ENCODE measurements at regions not wholly inside any gene's neighbourhood (a gene's known extent, or its start where the extent isn't known, plus 50 kb on each side); places are given as distances from the start of the nearest gene placed in this dataset.
"Not testable (repeated sequence)": the region's sequence is repeated elsewhere in the genome, so short reads cannot be mapped to it uniquely, and the experiment has no call there.

DNA sequence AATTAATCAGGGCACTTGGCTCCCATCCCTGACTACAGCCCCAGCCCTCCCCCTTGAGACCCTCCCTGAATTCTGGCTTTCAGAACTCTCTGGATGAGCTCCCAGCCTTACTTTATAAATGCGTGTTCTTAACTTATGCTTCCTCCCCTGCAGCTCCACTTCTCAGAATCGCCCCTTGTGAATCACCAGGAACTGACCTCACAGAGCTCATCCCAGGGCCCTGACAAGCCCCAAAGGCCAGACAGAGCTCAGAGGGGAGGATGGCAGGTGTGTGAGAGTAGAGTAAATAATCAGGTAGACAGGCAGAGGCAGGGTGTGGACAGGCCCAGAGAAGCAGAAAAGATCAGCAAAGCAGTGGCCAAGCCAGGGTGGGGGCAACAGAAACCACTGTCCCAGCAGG lies 68.2 kb upstream of the FOXN3 start:
- DNase-seq, result no peak

DNA sequence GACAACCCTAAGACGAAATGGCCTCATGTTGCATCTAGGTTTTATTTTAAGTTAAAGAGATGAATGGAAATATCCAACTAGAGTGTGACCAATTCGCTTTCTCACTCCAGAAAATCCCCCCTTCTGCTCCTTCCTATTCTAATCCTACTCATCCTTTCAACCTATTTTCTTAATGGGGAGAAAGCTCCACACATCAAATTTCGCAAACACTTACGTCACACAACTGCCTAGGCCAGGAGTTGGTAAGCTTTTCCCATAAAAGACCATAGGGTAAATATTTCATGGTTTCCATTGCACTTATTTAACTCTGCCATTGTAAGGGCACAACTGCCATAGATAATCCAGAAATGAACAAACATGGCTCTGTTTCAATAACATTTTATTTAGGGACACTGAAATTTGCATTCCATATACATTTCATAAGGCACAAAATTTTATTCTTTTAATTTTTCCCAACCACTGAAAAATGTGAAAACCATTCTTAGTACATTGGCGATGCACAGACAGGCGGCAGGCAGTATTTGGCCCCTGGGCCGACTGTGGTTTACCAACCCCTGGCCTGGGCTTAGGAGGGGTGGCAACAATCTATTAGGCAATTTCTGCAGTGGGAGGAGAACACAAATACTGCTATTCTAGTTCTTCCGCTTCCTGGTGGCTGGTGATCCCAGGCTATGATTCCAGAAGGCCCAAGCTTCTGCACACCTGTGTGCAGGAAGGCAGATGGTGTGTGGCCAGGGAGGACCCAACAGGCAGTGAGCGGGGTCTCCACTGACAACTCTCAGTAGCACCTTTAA lies 67.2 kb upstream of the FOXN3 start:
- no peak for DNase-seq

DNA sequence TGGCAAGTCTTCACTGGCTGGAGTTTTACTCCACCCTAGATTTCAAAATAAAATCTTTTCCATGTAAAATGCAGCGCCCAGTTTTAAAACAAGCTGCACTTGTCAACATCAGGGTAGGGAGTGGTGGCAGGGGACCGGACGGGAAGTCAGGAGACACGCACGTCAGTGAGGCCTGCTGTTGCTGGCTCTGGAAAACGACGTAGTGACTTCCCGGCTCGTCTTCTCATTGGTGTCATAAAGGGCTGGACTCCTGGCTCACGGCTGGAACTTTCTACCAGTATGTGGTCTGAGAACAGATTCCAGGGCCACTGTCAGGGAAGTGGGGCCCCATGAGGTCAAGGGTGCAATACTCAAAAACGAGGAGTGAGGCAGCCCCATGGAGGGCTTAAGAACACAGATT lies 64.2 kb upstream of the FOXN3 start:
- DNase-seq, result no peak

DNA sequence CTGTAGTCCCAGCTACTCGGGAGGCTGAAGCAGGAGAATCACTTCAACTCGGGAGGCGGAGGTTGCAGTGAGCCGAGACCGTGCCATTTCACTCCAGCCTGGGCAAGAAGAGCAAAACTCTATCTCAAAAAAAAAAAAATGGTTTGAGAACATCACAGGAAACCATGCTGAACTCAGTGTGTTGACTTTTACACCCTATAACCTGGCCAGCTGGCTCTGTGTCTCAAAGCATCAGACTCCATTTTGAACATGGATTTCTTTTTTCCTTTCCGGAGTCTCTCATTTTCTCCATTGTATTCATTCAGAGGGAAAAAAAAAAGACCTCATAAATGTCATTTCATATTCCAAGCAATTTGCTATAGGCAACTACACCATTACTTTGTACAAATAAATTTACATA lies 63.2 kb upstream of the FOXN3 start:
- DNase-seq, result no peak

DNA sequence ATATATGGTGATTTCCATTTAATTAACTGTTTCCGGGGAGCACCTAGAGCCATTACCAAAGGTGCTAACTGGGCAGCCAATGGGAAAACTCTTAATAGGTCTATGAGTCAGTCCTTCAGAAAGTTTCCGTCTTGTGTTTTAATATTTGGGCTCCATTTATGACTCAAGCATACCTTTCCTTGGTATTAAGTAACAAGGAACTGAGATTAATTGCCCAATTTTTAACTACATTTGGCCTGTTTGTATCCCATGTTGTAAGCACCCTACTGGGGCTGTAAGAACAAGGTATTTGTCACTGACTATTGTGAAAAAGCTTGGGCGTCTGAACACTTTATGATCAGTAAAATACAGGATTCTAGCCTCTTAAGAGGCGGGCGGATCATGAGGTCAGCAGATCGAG lies 62.8 kb upstream of the FOXN3 start:
- no peak for DNase-seq

DNA sequence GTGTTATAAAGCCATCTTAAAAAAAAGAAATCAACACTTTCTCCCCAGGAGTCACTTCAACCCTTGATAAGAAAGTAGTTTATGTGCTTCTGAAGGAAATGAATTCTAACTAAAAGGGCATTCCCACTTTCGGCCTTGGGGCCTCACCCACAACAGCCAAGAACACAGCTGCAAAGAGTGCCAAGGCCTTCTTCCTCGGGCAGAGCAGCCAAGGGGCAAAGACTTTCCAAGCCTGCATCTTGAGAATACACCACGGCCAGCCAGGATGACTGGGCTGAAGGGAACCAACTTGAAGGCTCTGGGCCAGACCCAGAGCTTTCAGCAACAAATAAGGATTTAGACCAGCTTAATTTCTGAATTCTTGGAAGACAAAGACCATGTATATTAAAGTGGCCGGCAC lies 60.4 kb upstream of the FOXN3 start:
- DNase-seq, result no peak

DNA sequence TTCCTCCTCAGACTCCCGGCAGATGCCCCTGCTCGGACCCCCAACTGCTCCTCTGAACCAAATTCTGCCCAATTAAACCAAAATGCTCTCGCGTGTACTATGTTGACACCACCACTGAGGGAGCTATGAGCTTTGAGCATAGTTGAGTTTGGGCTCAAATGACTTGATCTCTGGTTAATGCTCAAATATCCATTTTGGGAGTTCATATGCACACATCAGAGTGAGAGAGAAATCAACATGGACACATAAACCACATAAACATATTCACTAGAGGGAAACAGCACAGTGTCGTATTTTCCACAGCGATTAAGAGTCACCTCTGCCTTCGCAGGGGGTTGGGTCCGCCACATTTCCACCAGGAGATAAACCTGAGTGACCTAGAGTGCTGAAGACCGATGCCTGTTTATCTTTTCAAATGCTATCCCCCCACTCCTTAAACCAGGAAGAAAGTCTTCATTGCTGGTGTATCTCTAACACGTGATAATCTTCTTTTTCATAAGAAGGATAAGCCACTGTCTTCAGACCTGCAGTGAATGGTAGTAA lies 59.4 kb upstream of the FOXN3 start:
- DNase-seq, result no peak

DNA sequence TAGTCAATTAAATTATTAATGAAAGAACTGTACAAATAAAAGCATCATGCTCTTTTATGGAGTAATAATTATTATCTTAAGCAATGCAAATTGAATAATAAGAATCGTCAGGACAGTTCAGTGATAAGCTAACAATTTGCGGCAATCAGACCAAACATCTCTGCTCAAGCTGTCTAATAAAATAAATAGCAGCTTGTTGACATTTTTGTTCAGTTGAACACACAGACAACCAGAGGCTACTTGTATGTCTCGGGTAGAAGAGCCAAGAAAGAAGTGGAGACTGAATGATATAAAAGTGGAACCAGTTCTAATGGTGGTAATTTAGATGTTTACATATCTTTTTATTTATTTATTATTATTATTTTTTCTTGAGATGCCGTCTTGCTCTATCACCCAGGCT lies 57.4 kb upstream of the FOXN3 start:
- DNase-seq, result no peak

DNA sequence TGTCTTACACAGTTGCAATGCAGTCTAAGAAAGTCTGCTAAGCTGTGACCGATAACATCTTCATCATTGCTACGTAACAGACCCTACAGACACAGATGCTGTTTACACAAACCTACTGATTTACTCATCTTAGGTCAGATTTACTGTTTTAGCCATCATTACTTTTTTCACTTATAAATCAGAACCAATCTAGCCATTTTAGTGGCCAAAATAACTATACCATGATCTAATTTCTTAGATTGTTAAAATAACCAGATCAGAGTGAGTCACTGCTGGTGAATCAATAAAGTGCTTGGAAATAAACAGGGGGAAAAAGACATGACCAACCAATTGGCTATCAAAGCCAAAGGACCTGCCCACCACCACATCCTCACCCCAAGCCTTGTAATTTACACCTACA lies 57.0 kb upstream of the FOXN3 start:
- DNase-seq, result no peak

DNA sequence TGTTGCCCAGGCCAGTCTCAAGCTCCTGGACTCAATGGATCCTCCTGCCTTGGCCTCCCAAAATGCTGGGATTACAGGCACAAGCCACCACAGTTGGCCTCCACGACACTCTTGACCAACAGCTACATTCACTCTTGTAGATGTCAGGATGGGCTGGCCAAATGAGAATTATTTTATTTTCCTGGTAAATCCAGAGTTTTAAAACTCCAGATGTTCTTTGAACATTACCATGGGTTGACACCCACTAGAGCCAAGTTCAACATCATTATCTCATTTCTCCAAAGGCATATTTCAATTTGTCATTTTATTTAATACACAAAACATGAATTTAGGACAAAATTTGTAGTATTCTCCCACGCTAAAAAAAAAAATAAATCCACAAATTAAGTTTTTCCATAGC lies 56.5 kb upstream of the FOXN3 start:
- no peak for DNase-seq

DNA sequence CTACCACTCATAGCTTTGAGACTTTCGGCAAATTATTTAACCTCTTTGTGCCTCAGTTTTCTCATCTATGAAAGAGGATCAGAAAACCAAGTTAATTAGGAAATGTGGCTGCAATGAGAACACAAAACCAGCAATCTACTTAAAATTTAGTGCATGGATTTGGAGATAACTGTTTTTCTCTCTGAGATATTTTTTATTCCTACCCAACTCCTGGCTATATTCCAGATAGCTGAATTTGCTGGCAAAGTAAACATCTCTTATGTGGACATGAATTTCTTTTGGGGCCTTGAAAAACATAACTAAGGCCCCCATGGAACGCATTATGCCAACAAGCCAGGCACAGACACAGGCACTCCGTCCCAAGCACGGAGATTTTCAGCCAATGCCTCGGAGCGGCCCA lies 53.4 kb upstream of the FOXN3 start:
- DNase-seq, result no peak

DNA sequence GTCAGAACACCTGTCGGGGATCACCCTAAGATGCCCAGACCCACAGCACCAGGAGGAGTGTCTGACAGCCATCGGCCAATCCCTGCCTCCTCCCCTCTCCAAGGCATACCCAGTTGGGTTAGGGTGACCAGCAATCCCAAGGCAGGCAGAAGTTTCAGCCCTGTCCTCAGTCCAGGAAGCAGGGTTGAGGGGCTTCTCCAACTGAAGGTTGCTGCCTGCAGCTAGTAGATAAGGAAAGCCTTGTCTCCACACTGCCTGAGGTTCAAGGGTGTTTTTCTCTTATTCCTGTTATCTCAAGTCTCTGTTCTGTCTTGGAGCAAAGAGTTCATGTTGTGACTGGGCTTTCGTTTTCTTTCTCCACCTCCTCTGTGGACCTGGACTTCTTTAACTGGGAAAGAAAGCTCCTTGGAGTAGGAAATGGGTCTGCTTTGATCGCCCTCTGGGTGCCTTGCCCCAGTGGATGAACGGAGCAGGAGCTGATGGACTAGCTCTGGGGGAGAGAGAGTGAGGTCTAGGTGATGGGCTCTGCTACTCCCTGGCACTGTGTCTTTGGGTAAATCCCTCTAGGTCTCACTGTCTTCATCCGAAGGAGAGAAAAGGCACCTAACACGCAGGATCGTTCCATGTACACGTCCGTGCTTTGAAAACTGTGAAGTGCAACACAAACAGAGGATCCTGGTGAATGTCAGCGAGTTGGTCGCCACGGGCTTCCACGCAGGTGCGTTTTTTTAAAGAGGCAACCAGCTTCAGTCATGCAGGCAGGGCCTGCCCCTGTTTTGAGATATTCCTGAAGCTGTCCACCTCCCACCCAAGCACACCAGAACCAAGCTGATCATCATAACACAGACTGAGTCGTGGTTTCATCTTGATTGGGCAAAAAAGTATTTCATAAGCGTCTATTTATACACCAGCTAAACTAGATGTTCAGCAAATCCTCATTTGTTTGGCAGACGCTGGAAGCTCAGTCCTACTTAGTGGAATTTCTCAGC lies 52.5 kb upstream of the FOXN3 start:
- no peak for DNase-seq

DNA sequence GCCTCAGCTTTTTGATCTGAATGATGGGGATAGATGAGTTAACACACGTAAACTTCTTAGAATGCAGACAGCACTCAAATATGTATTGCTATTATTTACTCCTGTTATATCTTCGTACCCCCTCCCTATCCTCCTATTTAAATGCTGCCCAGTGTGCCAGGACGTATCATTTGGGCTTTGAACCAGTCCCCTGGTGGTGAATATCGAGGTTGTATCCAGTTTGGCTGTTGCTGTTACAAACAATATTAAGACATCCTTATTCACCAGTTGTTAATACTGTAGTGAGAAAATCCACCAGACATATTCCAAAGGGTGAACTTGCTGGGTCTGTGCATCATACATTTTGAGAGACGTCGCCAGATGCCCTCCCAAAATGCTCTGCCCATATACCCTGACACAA lies 51.5 kb upstream of the FOXN3 start:
- no peak for DNase-seq

DNA sequence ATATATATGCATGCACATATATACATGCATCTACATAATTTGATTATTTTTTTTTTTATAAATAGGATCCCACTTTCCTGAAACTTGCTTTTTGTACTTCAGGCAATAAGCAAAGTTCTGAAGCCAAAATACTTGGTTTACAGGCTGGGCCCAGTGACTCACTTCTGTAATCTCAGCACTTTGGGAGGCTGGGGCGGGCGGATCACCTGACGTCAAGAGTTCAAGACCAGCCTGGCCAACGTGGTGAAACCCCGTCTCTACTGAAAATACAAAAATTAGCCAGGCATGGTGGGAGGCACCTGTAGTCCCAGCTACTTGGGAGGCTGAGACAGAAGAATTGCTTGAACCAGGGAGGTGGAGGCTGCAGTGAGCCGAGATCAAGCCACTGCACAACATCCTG lies 51.0 kb upstream of the FOXN3 start:
- not testable (repeated sequence) for DNase-seq

DNA sequence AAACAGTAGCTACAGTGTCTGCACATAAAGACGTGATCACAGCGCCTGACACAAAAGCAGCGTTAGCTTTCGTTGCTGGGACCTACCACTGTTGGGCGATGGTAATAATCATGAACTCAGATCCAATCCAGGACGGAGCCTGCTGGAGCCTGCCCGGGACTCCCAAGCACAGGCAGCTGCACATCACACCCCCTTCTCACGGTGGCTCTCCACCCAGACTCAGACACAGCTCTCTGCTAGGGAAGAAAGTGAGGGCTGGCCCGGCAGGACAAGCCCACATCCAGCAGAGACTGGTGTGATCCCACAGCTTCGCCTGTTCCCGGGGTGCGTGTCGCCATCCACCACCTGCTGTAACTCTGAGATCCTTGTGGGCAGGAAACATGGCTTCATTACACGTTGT lies 49.9 kb upstream of the FOXN3 start:
- DNase-seq, result no peak

All from NCI-H446 treated with DMSO at 0.1 percent for 48 hours (cell line).